ENCODE measurements at regions not wholly inside any gene's neighbourhood (a gene's known extent, or its start where the extent isn't known, plus 50 kb on each side); places are given as distances from the start of the nearest gene placed in this dataset.

GRCh38 chr1:115159958-115160357, 70.7 kb upstream of the TSPAN2 start:
- no peaks in the 10 kb centered on the region for H3K36me3 ChIP-seq (ENCODE audit: control insufficient read depth in 2 of 4, insufficient read depth in 4 of 4, low read length in 3 of 4)
- H3K4me3 ChIP-seq (ENCODE audit: extremely low read depth in 1 of 4, insufficient read depth in 2 of 4, low read depth in 3 of 4, low read length in 4 of 4): no peak overlapping the region
- no peak overlapping the region for H4K91ac ChIP-seq (replicated peaks; ENCODE audit: insufficient read length, low read length)
- no peaks in the 10 kb centered on the region for H4K20me1 ChIP-seq (replicated peaks in 1 of 2; ENCODE audit: control insufficient read depth in 1 of 2, insufficient read depth in 2 of 2, low read length in 2 of 2)
- no peaks in the 10 kb centered on the region for H3K79me1 ChIP-seq (ENCODE audit: low read depth, low read length)
- H4K5ac ChIP-seq (ENCODE audit: insufficient read length, low read depth, low read length): no peak overlapping the region
- FAIRE-seq (no peak), DNase-seq (ENCODE audit: low read depth in 1 of 2, low spot score in 2 of 2) (no peak)
- no peak overlapping the region for H2BK15ac ChIP-seq (ENCODE audit: low read length)
- H2BK120ac ChIP-seq (replicated peaks; ENCODE audit: low read depth, low read length): no peak overlapping the region
- H3K9ac ChIP-seq (replicated peaks in 1 of 4; ENCODE audit: extremely low read depth in 1 of 4, low read depth in 3 of 4, low read length in 3 of 4): no peak overlapping the region
- H2AK5ac ChIP-seq (ENCODE audit: low read depth, low read length): no peak overlapping the region
- ChIA-PET CTCF (ENCODE audit: partially characterized antibody) (no interaction called here), POLR2A (ENCODE audit: partially characterized antibody) (no interaction called here)
- H3K4me2 ChIP-seq (ENCODE audit: insufficient read depth in 1 of 2, low read depth in 2 of 2, low read length in 2 of 2): no peak overlapping the region
- H2BK20ac ChIP-seq (ENCODE audit: low read length): no peak overlapping the region
- H2BK5ac ChIP-seq (ENCODE audit: low read depth, low read length): no peak overlapping the region
- H2BK12ac ChIP-seq (ENCODE audit: low read depth, low read length): no peak overlapping the region
- no peak overlapping the region for H3K27ac ChIP-seq (ENCODE audit: low read depth, low read length)
- no peaks in the 10 kb centered on the region for H3K4me1 ChIP-seq (replicated peaks in 1 of 4; ENCODE audit: control insufficient read depth in 3 of 4, insufficient read depth in 4 of 4, low read length in 3 of 4)
- H3K27me3 ChIP-seq (replicated peaks in 1 of 4; ENCODE audit: control insufficient read depth in 3 of 4, extremely low read depth in 1 of 4, insufficient read depth in 3 of 4, low read length in 3 of 4): no peaks in the 10 kb centered on the region
- no peak overlapping the region for H4K8ac ChIP-seq (ENCODE audit: extremely low read depth, insufficient read depth, low read length)
- H3K4ac ChIP-seq (replicated peaks; ENCODE audit: insufficient read length, low read depth, low read length): no peak overlapping the region
- H3K14ac ChIP-seq (ENCODE audit: insufficient read length): no peak overlapping the region
- H3K23me2 ChIP-seq (ENCODE audit: low read depth, low read length): no peaks in the 10 kb centered on the region; the same call in 1 of the 2 replicates
- no peaks in the 10 kb centered on the region for H3K79me2 ChIP-seq (ENCODE audit: control insufficient read depth in 1 of 2, insufficient read depth in 2 of 2, low read length in 2 of 2)
- no peak overlapping the region for H3K56ac ChIP-seq (replicated peaks; ENCODE audit: insufficient read length, low read depth, low read length)
- H3K18ac ChIP-seq (ENCODE audit: extremely low read depth, low read length): no peak overlapping the region
- H2AFZ ChIP-seq (ENCODE audit: low read length): no peak overlapping the region
- no peaks in the 10 kb centered on the region for H3K9me3 ChIP-seq (ENCODE audit: insufficient read depth in 2 of 2, low read depth in 1 of 2, low read length in 1 of 2)
- H3K23ac ChIP-seq (ENCODE audit: insufficient read length): no peak overlapping the region
- TF ChIP-seq TEAD4 (IDR thresholded peaks at IDR 0.05; ENCODE audit: low read depth, low read length): no peak
- TF ChIP-seq, protein P1, sequence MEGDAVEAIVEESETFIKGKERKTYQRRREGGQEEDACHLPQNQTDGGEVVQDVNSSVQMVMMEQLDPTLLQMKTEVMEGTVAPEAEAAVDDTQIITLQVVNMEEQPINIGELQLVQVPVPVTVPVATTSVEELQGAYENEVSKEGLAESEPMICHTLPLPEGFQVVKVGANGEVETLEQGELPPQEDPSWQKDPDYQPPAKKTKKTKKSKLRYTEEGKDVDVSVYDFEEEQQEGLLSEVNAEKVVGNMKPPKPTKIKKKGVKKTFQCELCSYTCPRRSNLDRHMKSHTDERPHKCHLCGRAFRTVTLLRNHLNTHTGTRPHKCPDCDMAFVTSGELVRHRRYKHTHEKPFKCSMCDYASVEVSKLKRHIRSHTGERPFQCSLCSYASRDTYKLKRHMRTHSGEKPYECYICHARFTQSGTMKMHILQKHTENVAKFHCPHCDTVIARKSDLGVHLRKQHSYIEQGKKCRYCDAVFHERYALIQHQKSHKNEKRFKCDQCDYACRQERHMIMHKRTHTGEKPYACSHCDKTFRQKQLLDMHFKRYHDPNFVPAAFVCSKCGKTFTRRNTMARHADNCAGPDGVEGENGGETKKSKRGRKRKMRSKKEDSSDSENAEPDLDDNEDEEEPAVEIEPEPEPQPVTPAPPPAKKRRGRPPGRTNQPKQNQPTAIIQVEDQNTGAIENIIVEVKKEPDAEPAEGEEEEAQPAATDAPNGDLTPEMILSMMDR (IDR thresholded peaks at IDR 0.05; ENCODE audit: control extremely low read depth in 1 of 3, insufficient read depth in 1 of 3, low read depth in 1 of 3, low read length in 3 of 3): no peak
- TF ChIP-seq RFX5 (IDR thresholded peaks at IDR 0.05; ENCODE audit: borderline replicate concordance, low read depth, low read length): no peak
- TF ChIP-seq, protein P2, sequence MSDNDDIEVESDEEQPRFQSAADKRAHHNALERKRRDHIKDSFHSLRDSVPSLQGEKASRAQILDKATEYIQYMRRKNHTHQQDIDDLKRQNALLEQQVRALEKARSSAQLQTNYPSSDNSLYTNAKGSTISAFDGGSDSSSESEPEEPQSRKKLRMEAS (IDR thresholded peaks at IDR 0.05): no peak
- TF ChIP-seq PHF8 (conservative IDR thresholded peaks at IDR 0.05; ENCODE audit: low read depth, low read length): no peak
- no peak for TF ChIP-seq SP2 (IDR thresholded peaks at IDR 0.05; ENCODE audit: low read length)
- no peak for TF ChIP-seq EP300 (IDR thresholded peaks at IDR 0.05; ENCODE audit: borderline replicate concordance in 1 of 2, low read depth in 2 of 2, low read length in 2 of 2)
- no peak for TF ChIP-seq FOSL1 (IDR thresholded peaks at IDR 0.05; ENCODE audit: insufficient read depth, low read depth, low read length)
- no peak for TF ChIP-seq NRF1 (IDR thresholded peaks at IDR 0.05; ENCODE audit: low read depth, low read length)
- TF ChIP-seq POLR2AphosphoS5 (IDR thresholded peaks at IDR 0.05; ENCODE audit: low read depth, low read length): no peak
- TF ChIP-seq RBBP5 (IDR thresholded peaks at IDR 0.05; ENCODE audit: borderline replicate concordance, low read depth, low read length): no peak
- no peak for TF ChIP-seq CREB1 (IDR thresholded peaks at IDR 0.05)
- no peak for TF ChIP-seq KDM5A (IDR thresholded peaks at IDR 0.05; ENCODE audit: low read length)
- TF ChIP-seq SUZ12 (IDR thresholded peaks at IDR 0.05; ENCODE audit: low read length): no peak

All from H1 (cell line).